NCI-H446 treated with DMSO at 0.1 percent for 48 hours (cell line): ENCODE measurements at regions not wholly inside any gene's neighbourhood (a gene's known extent, or its start where the extent isn't known, plus 50 kb on each side); places are given as distances from the start of the nearest gene placed in this dataset.

ENCODE experiments used
- DNase-seq: peaks from one replicate; lab custom pipeline; 2025; lab: John Stamatoyannopoulos, UW

- DNase-seq: no peak
Measured at GRCh38 chr1:228920831-228921230, 185.6 kb downstream of the RHOU start.

GRCh38 chr1:228921481-228921880, 186.2 kb downstream of the RHOU start:
- no peak for DNase-seq

- no peak for DNase-seq
Measured at GRCh38 chr1:228922722-228923376, 187.6 kb downstream of the RHOU start.

GRCh38 chr1:228923973-228924686, 188.9 kb downstream of the RHOU start:
- DNase-seq: no peak

GRCh38 chr1:228925691-228926090, 190.4 kb downstream of the RHOU start:
- no peak for DNase-seq

- DNase-seq: no peak
Measured at GRCh38 chr1:228927421-228927820, 192.1 kb downstream of the RHOU start.

- no peak for DNase-seq
Measured at GRCh38 chr1:228927946-228928898, 192.9 kb downstream of the RHOU start.

GRCh38 chr1:228929476-228930027, 194.3 kb downstream of the RHOU start:
- no peak for DNase-seq

- no peak for DNase-seq
Measured at GRCh38 chr1:228930479-228930957, 195.2 kb downstream of the RHOU start.

- no peak for DNase-seq
Measured at GRCh38 chr1:228933753-228934152, 198.5 kb downstream of the RHOU start.

- no peak for DNase-seq
Measured at GRCh38 chr1:228935198-228935663, 200.0 kb downstream of the RHOU start.

GRCh38 chr1:228935855-228936727, 200.8 kb downstream of the RHOU start:
- DNase-seq: no peak

GRCh38 chr1:228936881-228937280, 201.6 kb downstream of the RHOU start:
- no peak for DNase-seq

GRCh38 chr1:228937351-228937750, 202.1 kb downstream of the RHOU start:
- no peak for DNase-seq

GRCh38 chr1:228937851-228938536, 202.7 kb downstream of the RHOU start:
- no peak for DNase-seq

- DNase-seq: no peak
Measured at GRCh38 chr1:228938537-228938901, 203.2 kb downstream of the RHOU start.

- no peak for DNase-seq
Measured at GRCh38 chr1:228939001-228939691, 203.9 kb downstream of the RHOU start.

GRCh38 chr1:228939881-228940392, 204.7 kb downstream of the RHOU start:
- no peak for DNase-seq

- DNase-seq: no peak
Measured at GRCh38 chr1:228940526-228940925, 205.2 kb downstream of the RHOU start.

GRCh38 chr1:228940926-228941325, 205.6 kb downstream of the RHOU start:
- DNase-seq: no peak
